SW 1271 (cell line): ENCODE measurements at regions not wholly inside any gene's neighbourhood (a gene's known extent, or its start where the extent isn't known, plus 50 kb on each side); places are given as distances from the start of the nearest gene placed in this dataset.
"Not testable (repeated sequence)": the region's sequence is repeated elsewhere in the genome, so short reads cannot be mapped to it uniquely, and the experiment has no call there.

ENCODE experiments used
- DNase-seq, 2 experiments: peaks; one replicate each; lab custom pipeline; 2025; lab: John Stamatoyannopoulos, UW

DNA sequence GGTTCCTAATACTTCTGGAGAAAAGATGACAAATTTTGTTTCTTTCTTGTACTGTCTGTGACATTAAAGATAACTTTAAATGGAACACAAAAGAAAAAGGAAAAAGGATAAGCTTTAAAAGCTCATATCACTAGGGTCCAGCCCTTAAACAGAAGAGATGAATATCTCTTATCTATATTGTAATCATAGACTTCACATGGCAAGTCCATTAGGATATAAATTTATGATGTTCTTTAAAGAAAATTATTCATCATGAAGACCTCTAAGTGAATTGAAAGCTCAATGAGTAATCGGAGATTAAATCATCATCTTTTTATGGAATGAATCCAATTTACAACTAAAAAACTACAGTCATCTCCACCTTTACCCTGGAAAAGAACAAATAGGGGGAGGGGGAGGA is 111.6 kb upstream of the SATB2 start:
- DNase-seq, result no peak

- no peak for DNase-seq
Measured at GRCh38 chr2:199558156-199558555, 100.4 kb upstream of the SATB2 start.

DNA sequence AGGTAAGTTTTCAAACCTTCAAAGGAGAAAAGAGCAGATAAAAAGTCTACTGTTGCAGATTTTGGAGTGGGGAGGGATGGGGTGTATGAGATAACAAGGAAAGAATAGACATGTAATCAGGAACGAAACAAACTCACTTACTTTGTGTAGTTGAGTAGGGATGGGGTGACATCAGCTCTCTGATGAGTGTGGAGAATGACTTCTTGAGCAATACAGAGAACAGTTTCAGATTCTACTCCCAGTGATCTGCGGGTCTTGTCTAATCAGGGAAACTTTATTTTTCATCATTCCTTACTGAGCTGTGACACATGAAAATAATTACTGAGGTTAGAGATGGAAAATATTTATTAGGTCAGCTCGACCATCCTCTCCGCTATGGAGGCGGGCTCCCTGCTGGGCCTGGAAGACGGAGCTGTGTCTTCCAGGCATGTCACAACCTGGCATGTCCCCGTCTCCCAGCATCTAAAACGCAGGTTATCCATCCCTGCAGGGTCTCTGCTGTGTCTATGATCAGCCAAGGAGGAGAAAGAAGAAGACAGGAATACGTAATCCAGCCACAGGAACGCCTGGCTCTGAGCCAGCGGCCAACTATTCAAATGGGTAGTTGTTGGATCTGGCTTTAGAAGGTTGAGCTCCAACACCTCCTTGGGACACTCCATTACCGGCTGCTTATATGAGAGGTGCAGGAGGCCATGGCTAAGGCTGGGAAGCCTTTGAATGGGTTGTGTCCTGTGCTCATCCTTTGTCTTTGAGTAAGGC is 99.0 kb upstream of the SATB2 start:
- DNase-seq, result no peak

DNA sequence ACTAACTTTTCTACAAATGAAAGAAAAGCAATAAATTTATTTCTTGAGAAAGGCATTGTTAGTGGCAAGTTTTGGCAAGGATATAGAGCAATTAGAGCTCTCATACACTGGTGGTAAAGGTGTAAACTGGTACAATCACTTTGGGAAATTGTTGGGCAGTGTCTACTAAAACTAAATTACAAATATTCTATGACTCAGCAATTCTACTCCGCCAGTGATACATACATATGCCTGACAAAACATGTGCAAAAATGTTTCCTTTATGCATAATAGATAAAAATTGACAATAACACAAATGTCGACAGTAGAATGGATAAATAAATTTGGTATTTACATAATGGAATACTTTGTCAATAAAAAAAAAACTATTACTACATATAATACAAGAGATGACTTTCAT is 96.3 kb upstream of the SATB2 start:
- DNase-seq, result no peak

DNA sequence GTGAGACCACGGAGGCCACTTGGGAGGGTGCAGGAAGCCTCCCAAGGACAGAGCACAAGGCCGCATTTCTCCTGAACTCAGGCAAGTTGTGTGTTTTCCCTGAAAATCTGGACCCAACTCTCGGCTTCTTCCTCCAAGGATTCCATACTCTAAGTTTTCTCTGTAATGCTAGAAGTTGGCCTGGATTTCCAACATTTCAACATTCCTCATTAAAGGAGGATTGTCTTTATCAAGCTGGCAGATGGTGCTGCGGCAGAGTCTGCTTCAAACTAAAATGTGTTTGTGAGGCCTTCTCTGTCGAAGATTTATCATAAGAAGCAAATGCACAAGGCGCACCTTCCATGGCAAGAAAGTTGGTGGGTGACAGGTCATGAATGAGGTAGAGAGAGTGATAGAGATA is 94.4 kb upstream of the SATB2 start:
- no peak for DNase-seq

DNA sequence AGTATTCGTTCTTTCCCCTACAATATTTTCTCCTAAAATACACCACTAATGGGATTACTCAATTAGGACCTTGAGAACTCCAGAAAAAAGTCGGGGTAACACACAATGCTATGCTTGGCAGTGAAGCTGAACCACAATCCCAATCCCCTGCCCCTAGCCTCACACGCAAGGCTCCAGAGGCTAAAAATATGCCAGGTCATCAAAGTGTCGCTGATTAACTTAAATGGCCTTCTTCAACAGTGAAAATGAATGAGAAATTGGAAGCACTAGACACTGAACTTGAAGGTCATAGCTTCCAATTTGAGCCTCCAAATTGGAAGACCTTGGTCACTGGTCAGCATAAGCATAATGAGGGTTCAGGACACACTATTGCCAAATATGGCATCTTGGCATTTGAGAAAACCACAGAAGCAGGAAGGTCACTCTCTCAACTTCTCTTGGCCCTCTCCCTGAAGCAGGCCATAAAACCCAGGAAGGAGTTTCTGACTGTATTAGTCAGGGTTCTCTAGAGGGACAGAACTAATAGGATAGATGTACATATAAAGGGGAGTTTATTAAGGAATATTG is 86.0 kb upstream of the SATB2 start:
- no peak for DNase-seq

GRCh38 chr2:199535445-199536177 is 77.9 kb upstream of the SATB2 start:
- DNase-seq, result no peak

- not testable (repeated sequence) for DNase-seq
Measured at GRCh38 chr2:199533873-199534272, 76.1 kb upstream of the SATB2 start.

DNA sequence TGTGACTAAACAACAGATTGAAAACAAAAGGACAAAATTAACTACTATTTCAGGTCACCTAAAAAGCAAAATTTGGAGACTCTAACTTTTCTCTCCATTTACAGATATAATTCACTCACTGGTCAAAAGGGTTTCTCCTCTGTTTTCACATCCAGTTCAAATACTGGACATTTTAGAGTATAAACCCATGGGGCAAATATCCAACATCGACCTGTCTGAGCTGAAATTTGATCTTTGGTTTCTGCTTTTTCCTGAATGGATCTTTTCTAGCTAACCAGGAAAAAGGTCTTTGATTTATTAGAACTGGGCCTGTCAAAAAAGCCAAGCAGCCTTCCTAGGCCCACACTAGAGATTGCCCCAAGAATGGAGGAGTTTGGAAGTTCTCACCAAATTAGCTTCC is 69.3 kb upstream of the SATB2 start:
- no peak for DNase-seq

- DNase-seq, result no peak
Measured at GRCh38 chr2:199524689-199525574, 67.2 kb upstream of the SATB2 start.

- no peak for DNase-seq
Measured at GRCh38 chr2:199509403-199509802, 51.7 kb upstream of the SATB2 start.
